Activated T-helper 17 cell treated with anti-CD3 and anti-CD28 coated beads, Interleukin-2, amount 50 U/mL, for 72 hours (primary cell): ENCODE measurements at regions not wholly inside any gene's neighbourhood (a gene's known extent, or its start where the extent isn't known, plus 50 kb on each side); places are given as distances from the start of the nearest gene placed in this dataset.

Experiments
- ATAC-seq: fragments of 150-1000 bp; cut with Tn5 transposase; replicated peaks from 2 replicates; pipeline ENCODE4 v1.10.0; 2021; ENCODE audit warnings: mild to moderate bottlenecking, moderate library complexity
- H3K27ac Mint-ChIP-seq: one replicate; pipeline ENCODE4 v1.8.0; 2022; ENCODE audit warnings: mixed read lengths
- H3K27me3 Mint-ChIP-seq: one replicate; pipeline ENCODE4 v1.8.0; 2022; ENCODE audit warnings: mixed read lengths
- H3K36me3 Mint-ChIP-seq: one replicate; pipeline ENCODE4 v1.8.0; 2022; ENCODE audit warnings: low read depth, mild to moderate bottlenecking, mixed read lengths
- H3K4me1 Mint-ChIP-seq: one replicate; pipeline ENCODE4 v1.8.0; 2022; ENCODE audit warnings: mixed read lengths
- H3K4me3 Mint-ChIP-seq: one replicate; pipeline ENCODE4 v1.8.0; 2022; ENCODE audit warnings: mild to moderate bottlenecking, mixed read lengths
- H3K9me3 Mint-ChIP-seq: one replicate; pipeline ENCODE4 v1.8.0; 2022; ENCODE audit warnings: mixed read lengths

- Mint-ChIP-seq H3K4me3 (no peak overlapping the region), H3K27me3 (peaks cover 6% of the 10 kb centered on the region), H3K27ac (no peak overlapping the region), H3K9me3 (no peaks in the 10 kb centered on the region), H3K36me3 (no peaks in the 10 kb centered on the region), H3K4me1 (no peaks in the 10 kb centered on the region)
- ATAC-seq, result no peak
These were observed 53.7 kb upstream of the GDNF start for GRCh38 chr5:37893434-37894134.

DNA sequence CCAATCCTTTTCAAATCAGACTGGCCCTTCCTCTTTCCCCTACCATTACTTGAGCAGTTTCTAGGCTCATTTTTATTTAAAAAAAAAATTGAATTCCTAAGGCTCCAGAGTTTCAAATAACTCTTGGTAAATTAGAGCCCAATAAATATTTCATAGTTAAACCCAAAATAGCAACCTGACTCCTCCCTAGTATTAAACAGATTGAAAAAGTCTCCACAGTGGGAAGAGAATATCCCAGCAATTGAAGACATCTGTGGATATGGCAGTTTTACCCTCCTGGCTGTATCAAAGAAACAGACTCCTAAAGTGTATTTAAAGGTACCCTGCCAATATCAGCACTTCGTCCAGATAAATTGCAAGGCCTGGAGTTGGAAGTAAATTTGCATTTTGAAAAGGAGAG lies 52.7 kb upstream of the GDNF start:
- H3K9me3 Mint-ChIP-seq, result no peaks in the 10 kb centered on the region
- no peak overlapping the region for H3K4me3 Mint-ChIP-seq
- peaks cover 4% of the 10 kb centered on the region for H3K27me3 Mint-ChIP-seq
- no peak overlapping the region for H3K27ac Mint-ChIP-seq
- H3K4me1 Mint-ChIP-seq, result no peaks in the 10 kb centered on the region
- no peaks in the 10 kb centered on the region for H3K36me3 Mint-ChIP-seq
- no peak for ATAC-seq

- Mint-ChIP-seq H3K36me3 (no peaks in the 10 kb centered on the region), H3K27ac (no peak overlapping the region), H3K4me1 (no peaks in the 10 kb centered on the region), H3K4me3 (no peak overlapping the region), H3K27me3 (peaks cover under 1% of the 10 kb centered on the region), H3K9me3 (no peaks in the 10 kb centered on the region)
- ATAC-seq, result no peak
These were observed 52.0 kb upstream of the GDNF start for GRCh38 chr5:37891832-37892231.

- H3K4me1 Mint-ChIP-seq, result no peaks in the 10 kb centered on the region
- peaks cover 7% of the 10 kb centered on the region for H3K27me3 Mint-ChIP-seq
- no peaks in the 10 kb centered on the region for H3K36me3 Mint-ChIP-seq
- no peak overlapping the region for H3K27ac Mint-ChIP-seq
- no peaks in the 10 kb centered on the region for H3K9me3 Mint-ChIP-seq
- ATAC-seq, result no peak
- no peak overlapping the region for H3K4me3 Mint-ChIP-seq
These were observed 49.9 kb upstream of the GDNF start for GRCh38 chr5:37889612-37890317.
